Kidney (tissue), 13 donors: ENCODE measurements at regions not wholly inside any gene's neighbourhood (a gene's known extent, or its start where the extent isn't known, plus 50 kb on each side); places are given as distances from the start of the nearest gene placed in this dataset.

ENCODE experiments used
- DNase-seq, 5 donors: peaks; one replicate each; pipeline ENCODE4 v3.0.0-alpha.2; 2013 to 2020
- FAIRE-seq: peaks from 2 replicates; lab custom pipeline; 2012; peaks lifted over from hg19 to GRCh38; lab: Jason Lieb, UNC
- H3K27ac ChIP-seq, 2 donors: one replicate each; pipeline ENCODE4 v1.7.0; 2013; ENCODE audit warnings: low read depth in 2 of 2, low read length in 2 of 2, inconsistent platforms in 1 of 2
- H3K27me3 ChIP-seq: one replicate; pipeline ENCODE4 v1.7.1; 2013; ENCODE audit warnings: low read length, inconsistent platforms; ENCODE audit not compliant: control insufficient read depth, insufficient read depth
- H3K36me3 ChIP-seq, 3 donors: one replicate each; pipeline versions ENCODE4 v1.7.0 to v1.7.1; 2013; ENCODE audit warnings: low read length in 3 of 3, control low read depth in 1 of 3, inconsistent platforms in 1 of 3; ENCODE audit not compliant: insufficient read depth in 3 of 3, control insufficient read depth in 2 of 3
- H3K4me1 ChIP-seq, 3 donors: one replicate each; pipeline versions ENCODE4 v1.7.0 to v1.7.1; 2013; ENCODE audit warnings: low read length in 3 of 3, inconsistent platforms in 1 of 3, low read depth in 1 of 3; ENCODE audit not compliant: control insufficient read depth in 2 of 3, insufficient read depth in 2 of 3
- H3K4me3 ChIP-seq, 3 donors: one replicate each; pipeline versions ENCODE4 v1.7.0 to v1.8.1; 2013; ENCODE audit warnings: low read length in 3 of 3, control low read depth in 1 of 3, inconsistent platforms in 1 of 3
- H3K9ac ChIP-seq, 3 donors: one replicate each; pipeline versions ENCODE4 v1.7.0 to v1.7.1; 2013; ENCODE audit warnings: low read length in 3 of 3, control low read depth in 1 of 3, inconsistent platforms in 1 of 3
- H3K9me3 ChIP-seq, 3 donors: one replicate each; pipeline versions ENCODE4 v1.7.0 to v1.7.1; 2013; ENCODE audit warnings: low read length in 3 of 3, control low read depth in 1 of 3, inconsistent platforms in 1 of 3; ENCODE audit not compliant: control insufficient read depth in 2 of 3, insufficient read depth in 1 of 3
- CTCF ChIP-seq: IDR thresholded peaks from 3 replicates; pipeline ENCODE4 v1.5.1; 2012; ENCODE audit warnings: mild to moderate bottlenecking, moderate library complexity, borderline replicate concordance; ENCODE audit not compliant: insufficient read depth; ENCODE audit errors: extremely low read depth
- intact Hi-C: fragments of 100-400 bp; cut with DNase I; formaldehyde crosslinking; loops from one replicate; pipeline ENCODE4 v1.11.1; 2022
- donor health status: control.
- donor health status: control.
- donor health status: control.
- donor health status: control.
- donor health status: control.
- donor health status: DM: yes; HTN: yes; CAD: no.
- donor health status: Normal renal cell carcinoma (clear cell type).

GRCh38 chr2:234278556-234279255 is 218.2 kb downstream of the ARL4C start:
- intact Hi-C loops: no loop called here
- FAIRE-seq: no peak

DNA sequence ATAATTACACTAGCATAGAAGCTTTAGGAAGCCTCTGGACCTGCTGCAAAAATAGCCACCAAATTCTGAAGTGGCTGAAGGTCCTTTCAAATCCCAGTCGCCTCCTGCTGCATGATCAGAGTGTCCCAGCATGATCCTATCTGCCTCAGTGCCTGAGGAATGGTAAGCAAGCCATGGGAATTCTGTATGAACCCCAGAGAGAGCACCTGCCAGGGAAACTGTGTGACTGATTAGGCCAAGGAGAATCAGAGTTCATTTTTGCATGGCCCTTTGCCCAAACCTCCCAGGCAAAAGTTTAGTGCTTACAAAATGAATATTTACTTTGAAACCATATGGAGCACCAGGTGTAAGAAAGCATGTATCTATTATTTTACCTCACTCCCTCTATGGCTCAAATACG is 221.4 kb downstream of the ARL4C start:
- H3K9ac ChIP-seq: no peak overlapping the region
- no peak for TF ChIP-seq CTCF
- intact Hi-C loops: no loop called here
- no peaks in the 10 kb centered on the region for H3K4me1 ChIP-seq
- H3K4me3 ChIP-seq: no peak overlapping the region
- FAIRE-seq: no peak
- no peak for DNase-seq
- no peak overlapping the region for H3K27ac ChIP-seq
- no peaks in the 10 kb centered on the region for H3K36me3 ChIP-seq
- no peaks in the 10 kb centered on the region for H3K27me3 ChIP-seq
- no peaks in the 10 kb centered on the region for H3K9me3 ChIP-seq

More at GRCh38 chr2:234278556-234279255, 218.2 kb downstream of the ARL4C start:
- no peak overlapping the region for H3K9ac ChIP-seq
- TF ChIP-seq CTCF: no peak
- no peaks in the 10 kb centered on the region for H3K27me3 ChIP-seq
- H3K9me3 ChIP-seq: no peaks in the 10 kb centered on the region
- H3K4me1 ChIP-seq: no peaks in the 10 kb centered on the region
- DNase-seq: no peak
- H3K36me3 ChIP-seq: no peaks in the 10 kb centered on the region
- no peak overlapping the region for H3K27ac ChIP-seq
- H3K4me3 ChIP-seq: no peak overlapping the region

DNA sequence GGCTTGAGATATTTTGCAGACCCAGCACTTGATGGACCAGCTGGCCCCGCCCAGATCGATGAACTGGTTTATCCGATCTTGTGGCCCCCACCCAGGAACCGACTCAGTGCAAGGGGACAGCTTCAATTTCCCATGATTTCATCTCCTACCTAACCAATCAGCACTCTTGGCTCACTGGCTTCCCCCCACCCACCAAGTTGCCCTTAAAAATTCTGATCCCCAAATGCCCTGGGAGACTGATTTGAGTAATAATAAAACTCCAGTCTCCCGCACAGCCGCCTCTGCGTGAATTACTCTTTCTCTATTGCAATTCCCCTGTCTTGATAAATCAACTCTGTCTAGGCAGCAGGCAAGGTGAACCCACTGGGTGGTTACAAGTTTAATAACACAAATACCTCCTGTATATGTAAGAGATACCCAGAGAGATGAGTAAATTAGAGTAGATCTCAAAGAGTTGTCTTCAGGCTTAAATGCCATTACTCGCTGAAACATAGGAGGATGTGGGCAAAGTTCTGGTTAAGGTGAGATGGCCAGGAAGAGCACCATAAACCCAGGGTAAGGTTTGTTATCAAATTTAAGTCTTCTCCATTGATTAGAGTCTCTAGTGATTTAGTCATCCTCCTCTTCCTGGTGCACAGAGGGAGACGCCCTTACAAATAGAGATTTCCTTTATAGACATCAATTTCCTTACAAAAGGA is 222.8 kb downstream of the ARL4C start:
- Histone ChIP-seq H3K36me3 (no peaks in the 10 kb centered on the region), H3K27ac (no peak overlapping the region), H3K9me3 (no peaks in the 10 kb centered on the region), H3K4me3 (no peak overlapping the region), H3K27me3 (no peaks in the 10 kb centered on the region), H3K4me1 (no peaks in the 10 kb centered on the region), H3K9ac (no peak overlapping the region)
- FAIRE-seq (no peak), DNase-seq (no peak)
- intact Hi-C loops: no loop called here
- TF ChIP-seq CTCF: no peak
